NCI-H146 (cell line): ENCODE measurements at regions not wholly inside any gene's neighbourhood (a gene's known extent, or its start where the extent isn't known, plus 50 kb on each side); places are given as distances from the start of the nearest gene placed in this dataset.
"Not testable (repeated sequence)": the region's sequence is repeated elsewhere in the genome, so short reads cannot be mapped to it uniquely, and the experiment has no call there.

Experiments
- DNase-seq: peaks from one replicate; lab custom pipeline; 2025; lab: John Stamatoyannopoulos, UW

- no peak for DNase-seq
These were observed 159.0 kb upstream of the CXCL13 start for GRCh38 chr4:77446601-77447000.

GRCh38 chr4:77449171-77449570, 156.4 kb upstream of the CXCL13 start:
- no peak for DNase-seq

- no peak for DNase-seq
These were observed 155.6 kb upstream of the CXCL13 start for GRCh38 chr4:77450006-77450405.

- no peak for DNase-seq
These were observed 154.1 kb upstream of the CXCL13 start for GRCh38 chr4:77451530-77451929.

GRCh38 chr4:77452117-77452516, 153.5 kb upstream of the CXCL13 start:
- not testable (repeated sequence) for DNase-seq

- no peak for DNase-seq
These were observed 151.7 kb upstream of the CXCL13 start for GRCh38 chr4:77453911-77454310.

- DNase-seq = no peak
These were observed 150.8 kb upstream of the CXCL13 start for GRCh38 chr4:77454858-77455257.

GRCh38 chr4:77464100-77464499, 141.5 kb upstream of the CXCL13 start:
- not testable (repeated sequence) for DNase-seq

GRCh38 chr4:77465271-77465670, 140.3 kb upstream of the CXCL13 start:
- DNase-seq = no peak

GRCh38 chr4:77466430-77466829, 139.2 kb upstream of the CXCL13 start:
- no peak for DNase-seq

- no peak for DNase-seq
These were observed 133.7 kb upstream of the CXCL13 start for GRCh38 chr4:77471821-77472495.

- DNase-seq = no peak
These were observed 132.1 kb upstream of the CXCL13 start for GRCh38 chr4:77473509-77473908.

- DNase-seq = no peak
These were observed 123.8 kb upstream of the CXCL13 start for GRCh38 chr4:77481856-77482255.

GRCh38 chr4:77488882-77489281, 116.7 kb upstream of the CXCL13 start:
- no peak for DNase-seq

GRCh38 chr4:77493120-77493752, 112.4 kb upstream of the CXCL13 start:
- no peak for DNase-seq

- DNase-seq = no peak
These were observed 111.6 kb upstream of the CXCL13 start for GRCh38 chr4:77493829-77494551.

GRCh38 chr4:77496457-77496856, 109.2 kb upstream of the CXCL13 start:
- DNase-seq = no peak

GRCh38 chr4:77500801-77501200, 104.8 kb upstream of the CXCL13 start:
- no peak for DNase-seq

GRCh38 chr4:77501240-77501639, 104.4 kb upstream of the CXCL13 start:
- no peak for DNase-seq

GRCh38 chr4:77501851-77502250, 103.8 kb upstream of the CXCL13 start:
- no peak for DNase-seq

GRCh38 chr4:77504407-77504806, 101.2 kb upstream of the CXCL13 start:
- DNase-seq = no peak

- DNase-seq = no peak
These were observed 100.2 kb upstream of the CXCL13 start for GRCh38 chr4:77505275-77505957.

- DNase-seq = no peak
These were observed 99.7 kb upstream of the CXCL13 start for GRCh38 chr4:77505958-77506319.
